NCI-H2196 (cell line): ENCODE measurements at regions not wholly inside any gene's neighbourhood (a gene's known extent, or its start where the extent isn't known, plus 50 kb on each side); places are given as distances from the start of the nearest gene placed in this dataset.
"Not testable (repeated sequence)": the region's sequence is repeated elsewhere in the genome, so short reads cannot be mapped to it uniquely, and the experiment has no call there.

ENCODE experiments used
- DNase-seq: peaks from one replicate; lab custom pipeline; 2025; ENCODE audit not compliant: unreplicated experiment; lab: John Stamatoyannopoulos, UW

DNA sequence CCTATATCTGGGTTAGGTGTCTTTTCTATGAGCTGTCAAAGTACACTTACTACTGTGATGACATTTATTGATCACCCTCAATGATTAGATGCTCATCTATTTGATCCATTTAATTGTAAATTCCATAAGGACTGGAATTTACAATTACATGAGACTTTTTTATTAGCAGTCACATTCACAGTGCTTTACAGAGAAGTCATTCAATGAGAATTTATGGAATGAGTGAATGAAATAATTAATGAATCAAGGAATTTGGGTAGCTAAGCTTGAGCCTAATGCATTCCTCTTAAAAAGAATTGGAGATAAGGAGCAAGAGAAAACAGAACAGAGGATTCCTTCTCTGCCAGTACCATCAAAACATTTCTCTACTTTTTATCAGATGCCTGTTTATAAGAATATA lies 1437.5 kb upstream of the CDH8 start:
- DNase-seq = no peak

DNA sequence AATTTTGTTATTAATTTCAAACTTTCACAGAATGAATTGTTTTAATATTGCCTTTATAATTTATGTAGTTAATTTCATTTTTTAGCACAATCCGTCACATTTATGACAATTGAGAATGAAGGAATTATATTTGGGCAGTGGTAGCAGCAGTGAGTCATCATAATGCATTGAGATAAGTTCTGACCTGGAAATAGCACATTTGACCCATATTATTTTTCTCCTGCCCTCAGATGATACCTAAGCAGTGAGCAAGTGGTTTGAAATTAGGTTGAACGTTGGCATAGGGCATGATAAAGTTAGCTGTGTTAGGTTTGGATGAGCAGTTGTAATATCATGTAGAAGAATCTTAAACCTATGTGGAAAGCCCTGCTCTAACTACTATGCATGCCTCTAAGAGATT lies 1431.3 kb upstream of the CDH8 start:
- DNase-seq = no peak

GRCh38 chr16:63462316-63462715 lies 1426.1 kb upstream of the CDH8 start:
- no peak for DNase-seq

DNA sequence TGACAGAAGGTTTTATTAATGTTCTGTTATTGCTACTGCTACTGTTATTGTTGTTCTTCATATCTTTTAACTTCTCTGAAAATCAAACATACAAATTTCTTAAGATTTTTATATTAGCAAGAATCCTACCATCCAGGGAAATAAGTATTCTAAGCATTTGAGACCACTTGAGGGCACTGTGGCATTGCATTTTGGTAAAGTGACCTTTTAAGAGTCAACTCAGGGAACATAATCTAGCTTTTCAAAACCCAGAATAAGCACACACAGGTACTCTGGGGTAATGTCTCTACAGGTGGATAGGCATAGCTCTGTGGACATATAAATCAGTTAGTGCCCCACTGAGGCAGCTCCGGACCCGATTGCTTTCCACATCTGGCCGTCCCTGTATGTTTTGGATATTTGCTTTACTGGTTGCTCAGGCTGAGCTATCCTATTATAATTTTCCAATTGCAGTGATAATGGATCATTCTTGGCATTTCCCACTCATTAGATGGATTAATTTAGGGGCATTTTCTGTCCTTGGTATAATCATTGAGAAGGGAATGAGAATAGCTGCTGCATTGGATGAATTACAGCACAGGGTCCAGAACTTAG lies 1425.1 kb upstream of the CDH8 start:
- peak; percentile 57 for DNase-seq

DNA sequence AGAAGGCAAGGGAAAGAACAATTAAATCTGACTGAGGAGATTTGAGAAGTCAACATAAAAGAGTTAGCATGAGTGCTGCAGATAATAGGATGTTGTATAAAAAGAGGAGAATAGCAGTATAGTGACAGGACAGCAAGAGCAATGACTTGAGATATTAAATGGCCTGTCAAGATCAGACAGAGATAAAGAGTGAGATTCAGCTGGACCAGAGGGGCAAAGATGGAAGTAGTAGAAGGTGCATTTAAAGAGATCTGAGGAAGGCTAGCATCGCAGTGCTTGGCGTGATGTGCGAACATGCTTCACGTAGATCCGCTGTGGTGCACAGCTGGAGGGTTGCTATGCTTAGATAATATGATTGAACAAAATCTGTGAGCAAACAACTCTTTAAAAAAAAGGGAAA lies 1422.6 kb upstream of the CDH8 start:
- DNase-seq = no peak

GRCh38 chr16:63457869-63458268 lies 1421.6 kb upstream of the CDH8 start:
- DNase-seq = no peak

- DNase-seq = no peak
Measured at GRCh38 chr16:63453261-63453660, 1417.0 kb upstream of the CDH8 start.

DNA sequence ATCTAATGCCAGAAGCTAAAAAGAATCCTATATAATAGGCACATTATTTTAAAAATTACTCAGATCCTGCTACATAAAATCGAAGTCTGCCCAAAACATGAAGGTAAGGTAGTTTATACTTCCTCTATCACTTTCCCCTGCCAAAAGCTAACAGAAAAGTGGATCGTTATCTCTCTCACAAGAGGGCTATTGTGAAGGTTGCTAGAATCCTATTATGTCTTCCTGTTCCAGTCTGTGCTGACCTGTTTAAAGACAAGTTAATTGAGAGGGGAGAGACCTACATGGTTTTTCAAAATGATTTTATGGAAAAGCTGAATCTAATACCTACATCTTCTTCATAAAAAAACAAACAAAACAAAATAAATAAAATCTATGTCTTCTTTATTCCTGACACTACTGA lies 1410.9 kb upstream of the CDH8 start:
- DNase-seq = peak; percentile 17

DNA sequence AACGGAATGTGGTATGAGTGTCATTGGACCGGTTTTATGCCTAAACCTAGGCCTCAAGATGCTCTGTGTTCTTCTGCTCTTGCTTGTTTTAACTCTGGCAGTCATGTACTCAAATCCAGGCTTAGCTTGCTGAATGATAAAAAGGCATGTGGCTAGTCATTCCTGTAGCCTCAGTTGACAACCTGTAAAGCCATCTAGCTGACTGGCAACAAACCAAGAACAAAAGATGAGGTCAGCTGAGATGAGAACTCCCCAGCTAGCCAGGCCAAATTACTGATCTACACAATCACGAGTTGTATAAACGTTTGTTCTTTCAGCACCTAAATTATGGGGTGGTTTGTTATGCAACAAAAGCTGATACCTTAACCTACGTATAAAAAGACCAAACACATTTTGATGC lies 1406.0 kb upstream of the CDH8 start:
- DNase-seq = peak; percentile 40

DNA sequence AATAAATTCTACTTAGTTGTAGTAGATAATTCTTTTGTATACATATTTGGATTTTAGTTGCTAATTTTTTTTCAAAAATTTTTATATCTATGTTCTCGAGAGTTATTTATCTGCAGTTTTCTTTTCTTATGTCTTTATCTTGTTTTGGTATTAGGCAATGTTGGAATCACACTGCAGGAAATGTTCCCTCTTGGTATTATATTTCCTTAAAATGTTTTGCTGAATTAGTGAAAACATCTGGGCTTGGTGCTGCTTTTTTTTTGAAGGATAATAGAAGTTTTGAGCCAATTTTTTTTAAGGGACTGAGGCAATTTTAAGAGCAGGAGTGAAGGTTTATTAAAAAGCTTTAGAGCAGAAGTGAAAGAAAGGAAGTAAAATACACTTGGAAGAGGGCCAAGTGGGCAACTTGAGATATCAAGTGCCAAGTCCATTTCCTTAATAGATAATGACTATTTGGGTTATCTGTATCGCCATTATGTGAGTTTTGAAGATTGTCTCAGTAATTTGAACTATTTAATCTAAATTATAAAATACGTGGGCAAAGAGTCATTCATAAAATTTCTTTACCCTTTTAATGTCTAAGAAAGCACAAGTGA lies 1390.1 kb upstream of the CDH8 start:
- DNase-seq = no peak

DNA sequence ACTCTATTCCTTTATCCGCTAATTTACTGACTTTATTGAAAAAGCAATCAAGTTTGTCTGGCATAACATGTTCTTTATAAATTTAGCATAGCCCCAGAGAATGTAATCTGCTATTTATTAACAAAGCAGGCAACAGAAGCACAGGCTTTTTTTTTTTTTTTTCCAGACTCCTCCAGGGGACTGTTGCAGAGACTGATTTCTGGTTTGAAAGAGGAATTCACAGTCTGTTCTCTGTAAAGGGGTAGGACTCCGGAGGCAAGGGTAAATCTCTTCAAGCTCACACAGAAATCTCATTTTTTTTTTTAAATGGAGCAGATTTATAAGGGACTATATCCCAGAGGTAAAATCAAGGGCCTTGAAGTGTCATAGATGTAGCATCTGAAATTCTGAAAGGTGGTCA lies 1386.5 kb upstream of the CDH8 start:
- DNase-seq = no peak

DNA sequence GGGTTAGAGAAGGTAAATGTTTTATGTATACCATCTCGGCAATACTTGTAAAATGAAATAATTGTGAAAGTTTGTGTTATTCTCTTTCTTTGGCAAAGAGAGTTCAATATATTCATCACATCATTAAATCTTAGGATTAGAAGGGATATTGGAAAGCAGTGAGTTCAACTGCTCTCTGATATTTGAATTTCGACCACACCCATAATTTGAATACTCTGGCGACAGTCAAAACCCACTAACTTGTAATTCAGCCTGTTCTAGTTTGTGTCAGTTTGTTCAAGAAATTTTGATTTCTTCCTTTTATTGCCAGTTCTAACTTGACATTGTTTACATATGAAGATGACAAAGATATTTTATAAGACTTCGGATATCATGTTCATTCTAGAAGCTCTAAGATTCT lies 1380.5 kb upstream of the CDH8 start:
- no peak for DNase-seq

DNA sequence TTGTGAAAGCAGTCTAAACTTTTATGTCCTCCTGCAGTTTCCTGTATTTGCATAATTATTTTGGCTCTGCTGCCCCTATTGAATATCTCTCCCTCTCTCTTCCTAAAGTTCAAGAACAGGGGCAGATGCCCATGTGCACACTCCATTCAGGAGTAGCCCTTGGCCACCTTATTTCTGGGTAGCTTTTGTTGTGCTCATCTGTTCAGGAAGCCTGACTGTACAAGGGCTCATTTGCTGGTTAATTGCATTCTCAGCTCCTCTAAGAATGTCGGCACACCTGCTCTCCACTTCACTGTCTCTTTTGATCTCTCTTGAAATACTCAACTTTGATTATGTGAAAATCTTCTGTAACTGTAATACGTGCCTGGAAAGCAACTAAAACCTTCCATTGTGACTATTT lies 1378.8 kb upstream of the CDH8 start:
- DNase-seq = no peak

- no peak for DNase-seq
Measured at GRCh38 chr16:63410594-63410993, 1374.4 kb upstream of the CDH8 start.

DNA sequence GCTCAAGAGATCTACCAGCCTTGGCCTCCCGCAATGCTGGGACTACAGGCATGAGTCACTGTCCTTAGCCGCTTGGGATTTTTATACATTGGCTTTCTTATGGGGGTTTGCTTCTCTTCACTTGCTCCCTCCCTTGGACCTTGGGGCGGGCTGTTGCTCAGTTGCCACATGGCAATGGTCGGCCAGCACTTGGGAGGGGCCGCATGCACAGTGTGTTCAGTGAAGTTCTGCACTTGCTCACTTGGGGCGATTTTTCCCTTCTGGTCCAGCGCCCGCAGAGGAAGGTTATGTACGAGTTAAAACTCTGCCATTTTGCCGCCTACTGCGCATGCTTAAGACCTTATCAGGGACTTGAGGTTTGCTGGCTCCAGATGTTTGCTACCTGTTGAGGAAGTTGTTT lies 1367.6 kb upstream of the CDH8 start:
- no peak for DNase-seq

DNA sequence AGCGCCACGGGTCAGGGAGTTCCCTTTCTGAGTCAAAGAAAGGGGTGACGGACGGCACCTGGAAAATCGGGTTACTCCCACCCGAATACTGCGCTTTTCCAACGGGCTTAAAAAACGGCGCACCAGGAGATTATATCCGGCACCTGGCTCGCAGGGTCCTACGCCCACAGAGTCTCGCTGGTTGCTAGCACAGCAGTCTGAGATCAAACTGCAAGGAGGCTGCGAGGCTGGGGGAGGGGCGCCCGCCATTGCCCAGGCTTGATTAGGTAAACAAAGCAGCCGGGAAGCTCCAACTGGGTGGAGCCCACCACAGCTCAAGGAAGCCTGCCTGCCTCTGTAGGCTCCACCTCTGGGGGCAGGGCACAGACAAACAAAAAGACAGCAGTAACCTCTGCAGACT lies 1352.0 kb upstream of the CDH8 start:
- not testable (repeated sequence) for DNase-seq

DNA sequence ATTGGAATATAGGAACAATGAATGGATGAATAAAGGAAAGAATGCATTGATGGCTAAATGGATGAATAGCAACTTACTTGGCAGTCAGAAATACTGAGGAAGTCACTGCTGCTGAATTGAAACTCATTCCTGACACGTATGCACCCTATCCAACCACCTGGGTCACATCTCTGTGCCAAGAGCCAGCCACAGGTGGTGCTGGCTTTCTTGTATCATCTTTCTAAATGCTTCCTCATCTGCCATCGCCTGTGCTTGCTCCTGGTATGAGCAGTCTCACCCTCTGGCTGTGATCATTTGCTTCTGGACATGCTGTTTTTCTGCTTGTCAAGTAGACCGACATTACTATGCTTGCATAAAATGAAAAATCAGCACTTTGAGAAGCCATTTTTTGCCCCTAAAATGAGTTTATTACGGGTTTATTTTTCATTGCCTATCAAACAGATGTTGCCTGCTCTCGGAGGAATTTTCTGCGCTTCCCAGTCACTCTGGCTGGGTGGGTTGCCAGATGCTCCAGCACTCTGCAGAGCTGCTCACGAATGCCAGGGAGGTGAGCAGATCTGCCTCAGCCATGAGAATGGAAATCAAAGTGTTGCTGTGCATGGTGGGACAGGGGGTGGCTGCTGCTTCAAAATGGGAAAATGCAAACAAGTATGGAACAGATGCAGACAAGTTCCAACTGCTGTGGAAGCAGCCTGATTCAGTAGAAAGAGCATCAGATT lies 1349.6 kb upstream of the CDH8 start:
- peak; percentile 28 for DNase-seq

DNA sequence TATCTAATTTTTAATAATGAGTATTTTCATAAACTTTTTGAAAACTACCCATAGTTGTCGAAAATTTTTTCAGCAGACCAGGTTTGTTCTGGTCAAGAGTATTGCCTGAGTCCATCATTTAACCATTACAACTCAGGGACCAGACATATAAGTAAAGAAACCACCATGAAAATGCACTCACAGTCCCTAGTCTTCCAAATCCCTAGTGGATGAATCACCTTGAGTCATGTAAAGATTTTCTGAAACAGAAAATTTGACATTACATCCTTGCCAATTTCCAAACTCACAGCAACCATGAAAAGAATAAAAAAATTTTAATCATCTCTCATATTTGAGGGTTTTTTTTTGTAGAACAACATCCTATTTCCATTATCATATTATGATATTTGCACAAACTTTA lies 1337.5 kb upstream of the CDH8 start:
- no peak for DNase-seq

DNA sequence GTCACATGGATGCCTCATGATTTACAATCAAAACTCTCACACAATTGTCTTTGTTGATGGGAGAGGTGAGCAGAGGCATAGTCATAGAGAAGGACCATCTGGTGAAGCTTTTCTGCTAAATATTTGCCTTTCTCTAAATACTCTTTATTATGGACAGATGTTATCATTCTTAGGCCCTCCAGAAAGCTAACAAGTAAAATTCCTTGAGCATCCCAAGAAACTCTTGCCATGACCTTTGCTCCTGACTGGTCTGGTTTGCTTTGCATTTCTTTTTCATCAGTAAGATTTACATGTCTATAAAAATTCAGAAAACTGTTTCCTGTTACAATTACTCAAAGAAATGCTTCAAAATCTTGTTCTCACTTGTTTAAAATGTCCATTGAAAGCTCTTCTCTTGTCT lies 1336.6 kb upstream of the CDH8 start:
- DNase-seq = no peak

GRCh38 chr16:63372283-63372682 lies 1336.0 kb upstream of the CDH8 start:
- no peak for DNase-seq

- DNase-seq = no peak
Measured at GRCh38 chr16:63365649-63366304, 1329.5 kb upstream of the CDH8 start.

DNA sequence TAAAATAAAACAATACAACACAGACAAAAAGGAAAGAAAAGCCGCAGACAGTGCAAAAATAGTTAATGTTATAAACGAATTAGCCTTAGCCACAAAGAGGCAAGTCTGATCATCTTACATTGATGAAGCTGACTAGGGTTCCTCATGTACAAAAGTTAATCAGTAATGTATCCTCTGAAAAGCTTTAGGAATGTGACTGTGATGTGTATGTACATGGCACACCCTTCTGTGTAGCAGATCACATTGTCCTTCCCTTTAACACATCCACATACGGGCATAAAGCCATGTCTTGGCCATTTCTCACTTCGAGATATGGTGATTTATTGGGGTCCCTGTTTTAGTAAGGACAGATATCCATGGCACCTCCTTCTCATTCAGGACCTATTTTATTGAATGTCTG lies 1327.5 kb upstream of the CDH8 start:
- no peak for DNase-seq
